HG03575 (cell line): ENCODE measurements at regions not wholly inside any gene's neighbourhood (a gene's known extent, or its start where the extent isn't known, plus 50 kb on each side); places are given as distances from the start of the nearest gene placed in this dataset.
"Not testable (repeated sequence)": the region's sequence is repeated elsewhere in the genome, so short reads cannot be mapped to it uniquely, and the experiment has no call there.

Experiments used
- ATAC-seq: cut with Tn5 transposase; IDR thresholded peaks from one replicate; pipeline ENCODE4 v1.9.1; 2021; ENCODE audit not compliant: unreplicated experiment, insufficient number of reproducible peaks, low FRiP score; ENCODE audit errors: extremely low read depth

DNA sequence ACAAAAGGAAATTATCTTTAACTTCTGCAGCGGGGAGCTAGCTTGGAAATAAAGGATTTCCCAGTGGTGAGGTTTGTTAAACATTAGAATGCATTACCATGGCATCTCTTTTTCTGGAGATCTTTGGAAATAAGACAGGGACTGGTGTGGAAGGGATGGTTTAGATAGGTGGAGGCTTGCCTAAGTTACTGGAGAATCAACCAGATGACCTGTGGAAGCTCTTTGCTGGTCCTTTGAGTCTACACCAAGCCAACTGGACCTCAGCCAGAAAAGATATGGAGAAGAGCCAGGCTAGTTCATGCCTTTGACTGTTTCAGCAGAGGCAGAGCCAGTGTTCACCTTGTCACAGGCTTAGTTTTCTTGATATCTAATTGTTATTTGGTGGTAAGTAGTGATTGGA is 134.7 kb downstream of the KCNRG start:
- no peak for ATAC-seq

DNA sequence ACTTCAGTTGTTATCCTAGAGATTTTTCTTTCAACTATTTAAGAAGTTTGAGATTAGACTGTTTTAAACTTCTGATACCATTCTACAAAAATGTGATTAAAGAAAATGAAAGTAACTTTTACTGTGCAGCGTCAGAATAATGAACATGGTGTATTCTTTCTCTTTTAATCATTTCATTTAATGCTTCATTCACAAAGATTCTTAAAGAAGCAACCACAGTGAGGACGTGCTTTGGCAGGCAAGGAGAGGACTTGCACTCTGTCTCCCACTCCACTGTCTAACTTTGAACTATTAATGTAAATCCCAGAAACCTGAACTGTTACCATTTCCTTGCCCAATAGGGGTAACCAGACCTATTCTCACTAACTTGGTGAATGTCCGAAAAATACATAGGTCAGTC is 137.0 kb downstream of the KCNRG start:
- no peak for ATAC-seq

DNA sequence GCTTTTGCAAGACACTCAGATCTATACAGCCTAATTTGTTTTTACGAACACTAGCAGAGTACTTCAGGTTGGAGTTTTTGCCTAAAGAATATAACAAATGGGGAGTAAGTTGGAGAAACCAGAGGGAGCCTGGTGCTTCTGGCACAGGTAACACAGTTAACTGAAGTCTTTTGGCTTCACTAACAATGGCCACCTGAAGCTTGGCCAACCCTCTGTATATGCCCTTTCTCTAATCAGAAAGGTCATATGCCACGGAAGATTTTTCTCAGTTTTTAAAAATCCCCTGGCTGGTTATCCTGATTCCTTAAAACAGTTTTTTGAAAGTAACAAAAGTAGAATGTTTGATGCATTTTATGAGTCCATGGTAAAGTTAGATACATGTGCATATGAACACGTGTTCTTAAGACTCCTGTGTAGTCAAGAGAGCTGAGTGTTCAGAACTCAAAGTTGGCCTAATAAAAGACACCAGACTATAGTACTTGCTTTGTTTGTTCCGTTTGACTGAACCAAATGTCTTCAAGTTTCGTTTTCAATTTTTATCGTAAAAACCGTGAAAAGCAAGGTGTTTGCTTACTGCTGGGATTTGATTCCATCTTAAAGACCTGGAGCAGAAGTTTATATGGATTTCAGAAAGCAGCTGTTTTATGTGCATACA is 137.5 kb downstream of the KCNRG start:
- ATAC-seq = no peak

GRCh38 chr13:50153401-50153800 is 138.2 kb downstream of the KCNRG start:
- no peak for ATAC-seq

DNA sequence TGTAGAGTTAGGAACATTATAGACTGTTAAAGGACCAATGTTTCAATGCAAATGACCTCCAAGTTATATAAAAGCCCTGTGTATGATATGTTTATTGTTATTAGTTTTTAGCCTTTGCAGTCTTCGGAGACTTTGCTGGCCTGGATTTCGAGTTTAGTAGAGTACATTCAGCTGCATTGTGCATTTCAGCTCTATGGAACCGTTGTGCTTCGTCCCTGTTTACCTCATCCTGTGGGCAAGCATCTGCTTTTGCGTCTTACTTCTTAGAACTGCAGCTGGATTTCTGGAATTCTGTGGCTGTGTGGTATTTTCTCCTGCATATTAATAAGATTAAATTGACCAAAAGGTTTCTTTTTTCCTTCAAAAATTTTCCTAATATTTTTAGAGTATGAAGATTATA is 138.6 kb downstream of the KCNRG start:
- ATAC-seq = no peak

DNA sequence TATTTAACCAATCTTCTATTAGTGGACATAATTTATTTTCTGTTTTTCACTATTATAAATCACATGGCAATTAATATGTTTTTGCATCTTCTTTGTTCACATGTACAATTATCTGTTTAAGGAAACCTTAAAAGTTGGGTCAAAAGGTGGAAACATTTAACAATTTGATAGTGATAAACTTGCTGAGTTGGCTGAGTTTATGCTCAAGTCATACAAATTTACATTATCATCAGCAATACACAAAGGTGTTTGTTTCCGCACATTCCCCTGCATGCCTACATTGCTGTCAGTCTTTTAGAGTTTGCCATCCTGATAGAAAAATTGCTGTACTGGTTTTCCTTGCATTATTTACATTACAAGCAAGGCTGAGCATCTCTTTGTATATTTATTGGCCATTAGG is 139.5 kb downstream of the KCNRG start:
- no peak for ATAC-seq

- no peak for ATAC-seq
Observed at GRCh38 chr13:50156140-50156539, 140.9 kb downstream of the KCNRG start.

GRCh38 chr13:50156561-50157127 is 141.4 kb downstream of the KCNRG start:
- no peak for ATAC-seq

- no peak for ATAC-seq
Observed at GRCh38 chr13:50158385-50159165, 143.3 kb downstream of the KCNRG start.

- ATAC-seq = no peak
Observed at GRCh38 chr13:50159607-50160006, 144.4 kb downstream of the KCNRG start.

GRCh38 chr13:50161052-50161451 is 145.8 kb downstream of the KCNRG start:
- no peak for ATAC-seq

GRCh38 chr13:50162001-50162400 is 146.8 kb downstream of the KCNRG start:
- no peak for ATAC-seq

GRCh38 chr13:50162567-50162966 is 147.3 kb downstream of the KCNRG start:
- ATAC-seq = no peak

DNA sequence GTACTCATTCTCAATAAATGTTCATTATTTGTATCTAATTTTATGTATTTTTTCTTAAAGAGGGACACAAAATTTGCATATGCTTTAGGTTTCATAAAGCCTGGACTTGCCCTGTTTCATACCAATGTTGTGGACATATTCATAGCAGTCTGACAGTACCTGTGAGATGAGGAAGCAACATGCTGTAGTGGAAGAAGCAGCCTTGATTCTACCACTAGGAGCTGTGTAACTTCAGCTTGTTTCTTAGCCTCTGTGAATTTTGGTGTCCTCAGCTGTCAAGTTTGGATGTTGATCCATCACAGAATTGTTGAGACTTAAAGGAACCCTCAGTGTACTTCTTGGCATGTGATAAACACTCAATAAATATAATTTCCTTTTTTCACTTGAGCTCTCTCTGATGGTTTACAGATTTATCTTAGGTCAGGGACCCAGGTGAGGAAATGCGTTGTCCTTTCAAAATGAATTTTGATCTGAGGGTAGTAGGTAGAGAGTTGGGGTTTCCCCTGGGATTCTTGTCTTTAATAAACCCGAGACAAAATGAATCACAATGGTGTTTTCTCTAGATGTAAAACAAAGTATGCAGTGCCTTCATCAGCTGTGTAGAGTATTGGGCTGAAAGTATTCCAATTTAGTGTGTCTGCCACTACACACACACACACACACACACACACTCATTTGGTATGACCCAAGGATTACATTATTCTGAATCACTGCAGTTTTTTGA is 152.1 kb downstream of the KCNRG start:
- no peak for ATAC-seq

GRCh38 chr13:50167967-50168366 is 152.7 kb downstream of the KCNRG start:
- ATAC-seq = no peak

DNA sequence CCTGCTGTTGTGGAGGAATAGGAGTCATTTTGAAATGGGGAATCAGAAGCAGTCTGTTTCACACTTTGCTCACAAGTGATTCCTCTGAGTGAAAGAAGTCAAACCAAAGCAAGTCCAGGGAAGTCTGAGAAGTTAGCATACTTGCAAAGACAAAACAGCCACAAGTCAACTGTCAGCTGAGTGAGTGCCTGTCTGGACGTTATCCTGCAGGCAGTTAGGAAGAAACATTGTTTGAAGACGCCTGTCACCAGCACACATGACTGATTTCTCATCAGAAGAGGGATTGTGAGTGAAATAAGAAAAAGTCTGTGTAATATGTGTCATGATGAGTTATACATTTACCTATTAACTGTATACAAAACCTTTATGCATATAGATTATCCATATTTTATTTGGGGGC is 153.5 kb downstream of the KCNRG start:
- ATAC-seq = no peak

GRCh38 chr13:50170447-50171037 is 155.3 kb downstream of the KCNRG start:
- ATAC-seq = no peak

DNA sequence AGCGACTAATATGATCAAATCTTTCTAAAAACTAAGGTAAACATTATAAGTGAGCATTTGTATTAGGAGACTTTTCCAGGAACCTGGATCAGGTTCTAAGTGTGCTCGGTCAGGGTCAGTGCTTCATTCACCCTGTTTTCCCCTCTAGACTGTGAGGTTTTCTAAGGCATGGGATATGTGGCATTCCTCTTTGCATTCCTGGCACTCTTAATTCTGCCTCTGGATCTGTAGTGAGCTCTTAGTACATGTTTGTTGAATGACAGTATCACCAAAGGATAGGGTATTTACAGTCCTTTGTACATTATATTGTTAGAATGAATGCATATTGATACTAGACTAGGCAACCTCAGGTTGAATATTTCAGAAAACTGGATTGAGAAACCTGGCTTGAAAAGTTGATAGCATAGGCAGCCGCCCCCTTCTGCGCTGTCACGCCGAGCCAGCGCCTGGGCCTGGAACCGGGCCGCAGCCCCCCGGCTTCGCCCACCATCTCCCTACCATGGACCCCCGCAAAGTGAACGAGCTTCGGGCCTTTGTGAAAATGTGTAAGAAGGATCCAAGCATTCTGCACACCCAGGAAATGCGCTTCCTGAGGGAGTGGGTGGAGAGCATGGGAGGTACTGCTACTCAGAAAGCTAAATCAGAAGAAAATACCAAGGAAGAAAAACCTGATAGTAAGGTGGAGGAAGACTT is 156.5 kb downstream of the KCNRG start:
- no peak for ATAC-seq

GRCh38 chr13:50173045-50173444 is 157.8 kb downstream of the KCNRG start:
- not testable (repeated sequence) for ATAC-seq
